Neural cell (in vitro differentiated cells): ENCODE measurements at regions not wholly inside any gene's neighbourhood (a gene's known extent, or its start where the extent isn't known, plus 50 kb on each side); places are given as distances from the start of the nearest gene placed in this dataset.

Experiments
- EP300 ChIP-seq: fragments of 450-650 bp; conservative IDR thresholded peaks from 2 replicates; pipeline ENCODE4 v1.6.1; 2014; ENCODE audit warnings: antibody characterized with exemption, mild to moderate bottlenecking, moderate library complexity; ENCODE audit not compliant: poor library complexity, severe bottlenecking
- EZH2 ChIP-seq: fragments of 200-600, 300-800 bp; shearing (Covaris generic), sonication (generic); IDR thresholded peaks from 2 replicates; pipeline ENCODE4 v1.6.1; 2014; ENCODE audit warnings: antibody characterized with exemption, low read length, borderline replicate concordance, mild to moderate bottlenecking; ENCODE audit not compliant: insufficient read depth, poor library complexity, severe bottlenecking
- POLR2AphosphoS5 ChIP-seq: IDR thresholded peaks from 2 replicates; pipeline ENCODE4 v1.6.1; 2012
- RAD21 ChIP-seq: fragments of 450-650 bp; conservative IDR thresholded peaks from 2 replicates; pipeline ENCODE4 v1.6.1; 2014; ENCODE audit warnings: antibody characterized with exemption, mild to moderate bottlenecking, moderate library complexity
- REST ChIP-seq: IDR thresholded peaks from 2 replicates; pipeline ENCODE4 v1.6.1; 2012; ENCODE audit warnings: borderline replicate concordance
- TF ChIP-seq, protein P1 (sequence below): fragments of 450-650 bp; IDR thresholded peaks from 2 replicates; pipeline ENCODE4 v1.5.1; 2014; ENCODE audit warnings: antibody characterized with exemption, mild to moderate bottlenecking, moderate library complexity; ENCODE audit not compliant: poor library complexity, severe bottlenecking

GRCh38 chr13:53568491-53568890 lies 539.9 kb downstream of the OLFM4 start:
- TF ChIP-seq, protein P1, sequence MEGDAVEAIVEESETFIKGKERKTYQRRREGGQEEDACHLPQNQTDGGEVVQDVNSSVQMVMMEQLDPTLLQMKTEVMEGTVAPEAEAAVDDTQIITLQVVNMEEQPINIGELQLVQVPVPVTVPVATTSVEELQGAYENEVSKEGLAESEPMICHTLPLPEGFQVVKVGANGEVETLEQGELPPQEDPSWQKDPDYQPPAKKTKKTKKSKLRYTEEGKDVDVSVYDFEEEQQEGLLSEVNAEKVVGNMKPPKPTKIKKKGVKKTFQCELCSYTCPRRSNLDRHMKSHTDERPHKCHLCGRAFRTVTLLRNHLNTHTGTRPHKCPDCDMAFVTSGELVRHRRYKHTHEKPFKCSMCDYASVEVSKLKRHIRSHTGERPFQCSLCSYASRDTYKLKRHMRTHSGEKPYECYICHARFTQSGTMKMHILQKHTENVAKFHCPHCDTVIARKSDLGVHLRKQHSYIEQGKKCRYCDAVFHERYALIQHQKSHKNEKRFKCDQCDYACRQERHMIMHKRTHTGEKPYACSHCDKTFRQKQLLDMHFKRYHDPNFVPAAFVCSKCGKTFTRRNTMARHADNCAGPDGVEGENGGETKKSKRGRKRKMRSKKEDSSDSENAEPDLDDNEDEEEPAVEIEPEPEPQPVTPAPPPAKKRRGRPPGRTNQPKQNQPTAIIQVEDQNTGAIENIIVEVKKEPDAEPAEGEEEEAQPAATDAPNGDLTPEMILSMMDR: no peak
- no peak for TF ChIP-seq EZH2
- no peak for TF ChIP-seq RAD21
- TF ChIP-seq REST: no peak
- TF ChIP-seq EP300: no peak
- TF ChIP-seq POLR2AphosphoS5: no peak
